ENCODE measurements at regions not wholly inside any gene's neighbourhood (a gene's known extent, or its start where the extent isn't known, plus 50 kb on each side); places are given as distances from the start of the nearest gene placed in this dataset.
"Not testable (repeated sequence)": the region's sequence is repeated elsewhere in the genome, so short reads cannot be mapped to it uniquely, and the experiment has no call there.

DNA sequence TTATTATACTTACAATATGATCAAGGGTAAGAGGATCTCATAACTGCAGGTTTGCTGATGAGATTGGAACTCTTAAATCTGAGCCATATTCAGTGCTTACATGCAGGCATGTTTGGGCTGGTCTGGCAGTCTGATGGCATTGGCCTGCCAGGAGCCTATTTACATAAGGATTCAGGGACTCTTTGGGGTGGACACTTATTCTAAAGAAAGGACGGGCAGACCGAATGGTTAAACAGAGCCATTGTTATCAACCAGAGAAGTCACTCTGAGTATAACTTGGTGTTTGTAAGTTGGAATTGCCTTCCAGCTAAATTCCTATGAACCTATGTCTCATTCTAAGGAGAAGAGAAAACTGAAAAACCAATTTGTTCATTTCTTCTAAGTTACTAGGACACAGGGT, 932.8 kb downstream of the IGSF11 start:
- no peak for DNase-seq (ENCODE audit: low spot score in 2 of 2)
- Mint-ChIP-seq H3K9me3 (peaks cover 19 to 28% of the 10 kb centered on the region in 2 donors), H3K36me3 (no peaks in the 10 kb centered on the region), H3K27ac (no peak overlapping the region)
- no peak for ATAC-seq

DNA sequence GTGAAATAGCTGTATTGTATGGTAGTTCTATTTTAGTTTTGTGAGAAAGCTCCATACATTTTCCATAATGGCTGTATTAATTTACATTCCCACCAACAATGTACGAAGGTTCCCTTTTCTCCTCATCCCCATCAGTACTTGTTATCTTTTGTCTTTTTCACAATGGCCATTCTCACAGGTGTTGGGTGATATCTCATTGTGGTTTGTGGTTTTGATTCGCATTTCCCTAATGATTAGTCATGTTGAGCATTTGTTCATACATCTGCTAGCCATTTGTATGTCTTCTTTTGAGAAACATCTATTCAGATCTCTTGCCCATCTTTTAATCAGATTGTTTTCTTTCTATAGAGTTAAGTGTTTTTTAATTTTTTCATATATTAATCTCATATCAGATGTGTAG, 931.9 kb downstream of the IGSF11 start:
- H3K9me3 Mint-ChIP-seq: peaks cover 19 to 28% of the 10 kb centered on the region in 2 donors
- H3K36me3 Mint-ChIP-seq: no peaks in the 10 kb centered on the region
- DNase-seq (ENCODE audit: low spot score in 2 of 2): no peak
- ATAC-seq: no peak
- no peak overlapping the region for H3K27ac Mint-ChIP-seq

DNA sequence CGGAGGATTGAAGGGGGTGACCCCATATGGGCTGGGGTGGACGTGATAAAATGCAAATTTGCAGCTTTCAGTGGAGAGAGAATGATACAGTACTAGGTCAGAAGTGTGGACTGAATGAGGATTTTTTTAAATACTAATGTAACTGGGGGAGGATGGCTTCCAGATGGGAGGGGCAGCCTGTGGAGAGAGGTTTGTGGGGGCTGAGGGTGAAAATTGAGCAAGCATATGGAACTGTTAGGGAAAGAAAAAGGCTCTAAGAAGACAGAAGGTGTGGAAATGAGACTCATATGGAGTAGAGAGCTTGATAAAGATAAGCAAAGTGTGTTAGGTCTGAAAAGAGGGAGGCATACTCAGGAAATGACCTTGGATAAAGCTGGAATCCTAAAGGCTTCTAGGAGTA, 926.4 kb downstream of the IGSF11 start:
- Mint-ChIP-seq H3K36me3 (no peaks in the 10 kb centered on the region), H3K9me3 (peaks cover 19 to 23% of the 10 kb centered on the region in 2 donors), H3K27ac (no peak overlapping the region)
- ATAC-seq (no peak), DNase-seq (ENCODE audit: low spot score in 2 of 2) (no peak)

DNA sequence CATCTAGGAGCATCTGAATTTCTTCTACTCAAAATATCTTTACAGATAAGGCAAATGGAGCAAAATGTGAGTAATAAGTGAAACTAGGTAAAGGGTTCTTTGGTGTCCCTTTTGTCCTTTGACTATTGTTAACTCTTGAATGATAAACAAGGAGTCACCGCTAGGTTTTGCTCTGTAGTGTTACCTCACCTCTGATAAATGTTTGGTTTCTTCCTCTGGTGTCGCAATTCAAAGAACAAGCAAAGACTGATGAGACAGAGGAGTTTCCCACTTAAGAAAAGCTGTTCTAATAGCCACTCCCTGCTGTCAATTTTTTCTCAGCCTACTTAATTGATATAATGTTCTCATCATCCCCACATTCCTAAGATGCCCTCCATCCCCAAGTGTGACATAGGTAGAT, 925.9 kb downstream of the IGSF11 start:
- H3K36me3 Mint-ChIP-seq: no peaks in the 10 kb centered on the region
- DNase-seq (ENCODE audit: low spot score in 2 of 2) (no peak), ATAC-seq (no peak)
- H3K9me3 Mint-ChIP-seq: peaks cover 18 to 22% of the 10 kb centered on the region in 2 donors
- no peak overlapping the region for H3K27ac Mint-ChIP-seq

DNA sequence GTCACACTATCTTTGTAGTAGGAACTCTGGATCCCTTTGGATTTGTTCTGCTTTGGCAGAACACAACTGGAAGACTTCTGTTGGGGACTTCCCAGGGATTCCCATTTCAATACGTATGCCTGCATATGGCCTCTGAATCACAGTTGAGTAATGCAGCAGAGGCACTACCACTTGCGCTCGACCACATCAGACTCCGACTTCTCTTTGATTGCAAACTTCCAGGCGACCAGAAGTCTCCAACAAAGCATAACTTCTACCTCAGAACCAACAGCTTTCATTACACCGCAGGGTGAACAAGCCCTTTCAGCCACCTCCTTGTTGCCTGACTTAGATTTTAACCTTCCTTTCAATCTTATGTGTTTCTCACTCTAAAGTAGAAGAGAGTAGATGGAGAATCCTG, 924.4 kb downstream of the IGSF11 start:
- H3K9me3 Mint-ChIP-seq: peaks cover 12 to 18% of the 10 kb centered on the region in 2 donors
- no peaks in the 10 kb centered on the region for H3K36me3 Mint-ChIP-seq
- DNase-seq (ENCODE audit: low spot score in 2 of 2) (no peak), ATAC-seq (no peak)
- no peak overlapping the region for H3K27ac Mint-ChIP-seq

DNA sequence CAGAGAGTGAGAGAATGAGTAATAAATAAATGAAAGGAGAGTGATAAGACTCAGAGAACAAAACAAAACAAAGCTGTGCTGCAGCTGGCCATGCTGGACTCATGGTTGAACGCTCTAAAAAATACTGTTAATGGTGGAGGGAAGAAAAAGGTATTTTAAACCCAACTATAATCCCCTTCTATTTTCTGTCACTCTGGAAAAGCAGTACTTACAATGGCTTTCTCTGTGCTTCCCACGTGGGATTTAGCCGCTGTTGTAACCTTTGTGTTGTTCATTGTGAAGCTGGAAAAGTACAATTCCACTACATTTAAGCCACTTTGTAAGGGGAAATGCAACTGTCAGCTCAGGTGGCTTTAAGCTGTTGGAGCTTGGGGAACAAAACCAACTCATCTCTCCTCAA, 917.7 kb downstream of the IGSF11 start:
- H3K9me3 Mint-ChIP-seq: peaks cover 3 to 9% of the 10 kb centered on the region in 2 donors
- H3K36me3 Mint-ChIP-seq: no peaks in the 10 kb centered on the region
- H3K27ac Mint-ChIP-seq: no peak overlapping the region
- no peak for ATAC-seq
- DNase-seq (ENCODE audit: low spot score in 2 of 2): no peak

DNA sequence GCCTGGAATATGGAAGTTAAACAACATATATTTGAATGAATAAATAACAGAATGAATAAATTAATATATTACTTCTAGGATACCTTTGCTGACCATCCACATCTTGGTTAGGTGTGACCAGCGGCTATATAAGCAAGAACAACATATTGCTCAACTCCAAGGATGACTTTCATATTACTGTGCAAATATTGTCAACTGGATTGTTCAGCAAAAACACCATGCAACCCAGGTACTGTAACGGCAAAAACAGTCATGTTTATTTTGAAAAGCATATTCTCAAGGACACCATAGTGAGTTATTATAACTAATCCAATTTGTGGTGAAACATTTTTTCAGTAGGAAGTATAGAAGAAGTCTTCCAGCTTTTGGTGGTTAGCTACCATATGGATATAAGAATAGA, 907.9 kb downstream of the IGSF11 start:
- Mint-ChIP-seq H3K27ac (no peak overlapping the region), H3K36me3 (no peaks in the 10 kb centered on the region), H3K9me3 (peaks cover 4 to 9% of the 10 kb centered on the region in 2 donors)
- DNase-seq (ENCODE audit: low spot score in 2 of 2) (no peak), ATAC-seq (no peak)

DNA sequence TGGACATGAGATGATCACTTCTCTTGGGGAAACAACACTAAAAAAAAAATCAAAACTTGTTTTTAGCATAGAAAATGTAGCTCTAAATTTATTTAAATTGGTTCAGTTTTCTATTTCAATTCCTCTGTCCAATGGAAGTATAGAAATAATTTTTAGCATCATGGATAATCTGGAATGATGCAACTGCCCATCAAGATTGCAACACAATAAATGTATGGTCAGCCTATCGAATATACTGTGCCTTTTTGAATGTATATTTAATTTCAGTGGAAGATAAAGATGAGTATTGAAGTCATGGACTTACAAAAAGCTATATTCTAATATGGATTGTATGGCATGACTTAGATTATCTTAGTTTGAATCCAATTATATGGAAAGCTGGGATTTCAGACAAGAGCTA, 906.7 kb downstream of the IGSF11 start:
- H3K36me3 Mint-ChIP-seq: no peaks in the 10 kb centered on the region
- H3K27ac Mint-ChIP-seq: no peak overlapping the region
- ATAC-seq: no peak
- peaks cover 4 to 11% of the 10 kb centered on the region in 2 donors for H3K9me3 Mint-ChIP-seq
- no peak for DNase-seq (ENCODE audit: low spot score in 2 of 2)

DNA sequence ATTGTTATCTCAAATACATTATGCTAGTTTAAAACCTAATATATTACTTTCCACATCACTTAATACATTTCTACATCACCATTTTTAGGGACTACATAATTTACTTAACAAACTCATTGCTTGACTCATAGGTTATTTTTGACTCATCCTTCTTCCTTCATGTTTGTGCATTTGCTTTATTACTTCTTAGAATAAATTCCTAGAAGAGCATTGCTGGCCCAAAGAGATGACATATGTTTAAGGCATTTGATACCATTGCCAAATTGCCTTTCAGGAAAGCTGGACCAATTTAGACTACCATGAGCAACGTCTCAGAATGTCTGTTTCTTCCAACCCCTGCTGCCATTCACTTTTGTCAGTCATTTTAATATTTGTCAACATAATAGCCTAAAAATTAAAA, 905.8 kb downstream of the IGSF11 start:
- ATAC-seq (no peak), DNase-seq (ENCODE audit: low spot score in 2 of 2) (no peak)
- Mint-ChIP-seq H3K9me3 (peaks cover 4 to 13% of the 10 kb centered on the region in 2 donors), H3K36me3 (no peaks in the 10 kb centered on the region), H3K27ac (no peak overlapping the region)

DNA sequence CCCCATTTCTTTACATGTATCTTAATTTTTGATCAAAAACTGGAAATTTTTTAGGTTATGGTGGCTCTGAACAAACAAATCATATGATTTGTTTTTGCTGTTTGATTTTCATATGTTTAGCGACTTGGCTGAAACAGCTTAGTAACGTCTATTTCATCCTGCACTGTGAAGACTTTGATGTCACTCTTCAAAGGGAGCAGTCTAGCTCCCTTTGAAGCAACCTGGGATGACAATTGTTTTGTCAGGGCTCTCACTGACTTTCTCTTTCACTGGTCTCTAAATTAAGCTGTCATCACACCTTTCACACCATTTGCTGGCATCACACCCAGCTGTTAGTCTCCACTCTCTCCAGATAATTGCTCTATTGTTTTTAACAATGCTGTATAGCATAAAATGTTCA, 896.9 kb downstream of the IGSF11 start:
- DNase-seq (ENCODE audit: low spot score in 2 of 2) (no peak), ATAC-seq (no peak)
- no peak overlapping the region for H3K27ac Mint-ChIP-seq
- H3K9me3 Mint-ChIP-seq: peaks cover 33 to 44% of the 10 kb centered on the region in 2 donors
- H3K36me3 Mint-ChIP-seq: peaks cover 0 to 6% of the 10 kb centered on the region in 2 donors

DNA sequence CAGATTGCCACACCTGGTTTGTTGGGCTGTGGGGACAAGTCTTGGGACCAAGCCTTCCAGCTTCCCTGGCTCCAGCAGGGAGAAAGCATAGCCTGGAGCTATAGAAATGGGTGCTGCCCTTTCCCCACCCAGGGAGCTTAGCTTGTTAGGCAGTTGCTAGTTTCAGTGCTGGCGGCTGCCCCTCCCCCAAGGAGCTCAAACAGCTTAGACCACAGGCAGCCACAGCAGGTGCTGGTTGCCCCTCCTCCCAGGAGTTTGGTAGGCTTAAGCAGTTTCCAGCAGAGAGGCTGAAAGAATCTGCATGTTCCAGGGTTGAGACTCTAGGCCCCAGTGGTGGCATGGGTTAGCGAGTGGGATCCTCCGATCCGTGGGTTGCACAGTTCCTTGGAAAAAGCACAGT, 889.7 kb downstream of the IGSF11 start:
- Mint-ChIP-seq H3K36me3 (peaks cover 0 to 7% of the 10 kb centered on the region in 2 donors), H3K27ac (no peak overlapping the region), H3K9me3 (peaks cover 23 to 40% of the 10 kb centered on the region in 2 donors)
- DNase-seq (ENCODE audit: low spot score in 2 of 2) (no peak), ATAC-seq (no peak)

DNA sequence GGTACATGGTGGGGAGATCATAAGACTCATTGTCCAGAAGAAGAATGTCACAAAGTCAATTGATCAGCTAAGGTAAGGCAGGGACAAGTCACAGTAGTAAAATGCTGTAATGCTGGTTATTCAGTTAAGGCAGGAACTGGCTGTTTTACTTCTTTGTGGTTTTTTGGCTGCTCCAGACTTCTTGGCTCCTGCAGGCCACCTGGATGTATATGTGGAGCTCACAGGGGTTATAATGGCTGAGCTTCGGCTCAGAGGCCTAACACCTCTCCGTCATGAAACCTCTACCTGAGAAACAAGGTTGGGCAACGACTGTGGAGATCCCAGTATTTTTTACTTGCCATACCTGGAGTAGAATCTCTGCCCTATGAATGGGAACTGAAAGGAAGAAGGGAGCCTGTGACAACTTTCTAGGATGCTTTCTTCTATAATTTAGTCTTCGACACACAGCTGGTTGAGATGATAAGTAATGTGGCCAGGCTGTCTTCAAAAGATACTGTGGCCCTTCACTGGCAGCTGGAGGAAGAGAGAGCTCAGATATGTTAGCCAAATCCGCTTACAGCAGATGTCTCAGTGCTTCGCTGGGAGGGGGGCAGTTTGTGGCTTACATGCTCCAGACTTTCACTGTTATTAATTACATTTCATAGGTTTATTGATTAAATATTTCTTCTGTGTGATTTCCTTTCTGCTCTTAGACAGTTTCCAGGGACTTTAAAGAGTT, 887.8 kb downstream of the IGSF11 start:
- peaks cover 26 to 34% of the 10 kb centered on the region in 2 donors for H3K9me3 Mint-ChIP-seq
- DNase-seq (ENCODE audit: low spot score in 2 of 2): no peak
- peaks cover 0 to 6% of the 10 kb centered on the region in 2 donors for H3K36me3 Mint-ChIP-seq
- ATAC-seq: no peak
- H3K27ac Mint-ChIP-seq: no peak overlapping the region

DNA sequence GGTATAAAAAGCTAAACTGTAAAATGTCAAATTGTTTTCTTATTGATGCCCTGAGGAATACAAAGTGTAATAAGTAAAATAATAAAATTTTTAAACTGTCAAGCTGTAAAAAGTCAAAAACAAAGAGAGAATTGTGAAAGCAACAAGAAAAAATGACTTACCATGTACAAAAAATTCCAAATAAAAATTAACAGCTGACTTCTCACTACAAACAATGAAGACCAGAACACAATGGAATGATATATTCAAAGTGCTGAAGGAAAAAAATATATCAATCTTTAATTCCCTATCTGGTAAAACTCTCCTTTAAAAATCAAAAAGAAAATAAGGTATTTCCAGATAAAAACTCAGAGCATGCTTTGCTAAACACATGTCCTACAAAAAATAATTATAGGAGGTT, 883.5 kb downstream of the IGSF11 start:
- H3K27ac Mint-ChIP-seq: no peak overlapping the region
- DNase-seq (ENCODE audit: low spot score in 2 of 2): no peak
- H3K9me3 Mint-ChIP-seq: peaks cover 13 to 20% of the 10 kb centered on the region in 2 donors
- ATAC-seq: no peak
- no peaks in the 10 kb centered on the region for H3K36me3 Mint-ChIP-seq

DNA sequence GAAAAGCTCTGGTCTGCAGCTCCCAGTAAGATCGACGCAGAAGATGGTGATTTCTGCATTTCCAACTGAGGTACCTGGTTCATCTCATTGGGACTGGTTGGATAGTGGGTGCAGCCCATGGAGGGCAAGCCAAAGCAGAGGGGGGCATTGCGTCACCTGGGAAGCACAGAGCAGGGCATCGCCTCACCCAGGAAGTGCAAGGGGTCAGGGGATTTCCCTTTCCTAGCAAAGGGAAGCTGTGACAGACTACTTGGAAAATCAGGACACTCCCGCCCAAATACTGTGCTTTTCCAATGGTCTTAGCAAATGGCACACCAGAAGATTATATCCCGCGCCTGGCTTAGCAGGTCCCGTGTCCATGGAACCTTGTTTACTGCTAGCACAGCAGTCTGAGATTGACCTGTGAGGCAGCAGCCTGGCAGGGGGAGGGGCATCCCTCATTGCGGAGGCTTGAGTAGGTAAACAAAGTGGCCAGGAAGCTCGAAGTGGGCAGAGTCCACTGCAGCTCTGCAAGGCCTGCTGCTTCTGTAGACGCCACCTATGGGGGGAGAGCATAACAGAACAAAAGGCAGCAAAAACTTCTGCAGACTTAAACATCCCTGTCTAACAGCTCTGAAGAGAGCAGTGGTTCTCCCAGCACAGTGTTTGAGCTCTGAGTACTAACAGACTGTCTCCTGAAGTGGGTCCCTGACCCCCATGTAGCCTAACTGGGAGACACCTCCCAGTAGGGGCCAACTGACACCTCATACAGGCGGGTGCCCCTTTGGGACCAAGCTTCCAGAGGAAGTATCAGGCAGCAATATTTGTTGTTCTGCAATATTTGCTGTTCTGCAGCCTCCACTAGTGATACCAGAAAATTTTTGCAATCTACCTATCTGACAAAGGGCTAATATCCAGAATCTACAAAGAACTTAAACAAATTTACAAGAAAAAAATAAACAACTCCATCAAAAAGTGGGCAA, 871.7 kb downstream of the IGSF11 start:
- not testable (repeated sequence) for DNase-seq (ENCODE audit: low spot score in 2 of 2); ATAC-seq; H3K36me3 Mint-ChIP-seq; H3K27ac Mint-ChIP-seq
- H3K9me3 Mint-ChIP-seq: peaks cover 15 to 18% of the 10 kb centered on the region in 2 donors

DNA sequence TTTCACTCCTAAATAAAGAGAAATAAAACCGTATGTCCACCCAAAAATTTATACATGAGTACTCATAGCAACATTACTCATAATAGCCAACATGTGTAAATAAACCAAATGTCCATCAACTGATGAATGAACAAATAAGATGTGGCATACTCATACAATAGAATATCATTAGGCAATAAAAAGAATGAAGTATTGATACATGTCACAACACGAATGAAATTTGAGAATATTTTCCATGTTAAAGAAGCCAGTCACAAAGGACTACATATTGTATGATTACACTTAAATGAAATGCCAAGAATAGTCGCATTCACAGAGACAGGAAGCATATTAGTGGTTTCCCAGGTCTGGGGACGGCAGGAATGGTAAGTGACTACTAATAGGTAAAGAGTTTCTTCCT, 869.2 kb downstream of the IGSF11 start:
- no peak for ATAC-seq
- Mint-ChIP-seq H3K9me3 (peaks cover 11 to 13% of the 10 kb centered on the region in 2 donors), H3K36me3 (no peaks in the 10 kb centered on the region), H3K27ac (no peak overlapping the region)
- no peak for DNase-seq (ENCODE audit: low spot score in 2 of 2)

DNA sequence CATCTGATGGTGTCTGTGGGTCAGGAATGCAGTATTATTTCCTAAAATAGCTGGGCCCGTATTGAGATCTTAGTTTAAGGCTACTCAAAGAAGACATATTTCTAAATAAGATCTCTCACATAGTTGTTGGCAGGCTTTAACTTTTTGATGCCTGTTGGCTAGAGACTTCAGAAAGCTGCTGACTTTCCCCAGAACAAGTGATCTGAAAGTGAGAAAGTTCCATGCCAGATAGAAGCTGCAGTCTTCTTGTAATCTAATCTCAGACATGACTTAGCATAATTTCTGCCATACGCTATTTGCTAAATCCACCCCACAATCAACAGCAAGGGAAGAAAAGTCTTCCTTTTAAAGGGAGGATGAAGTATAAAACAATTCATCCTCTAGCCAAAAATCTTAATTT, 867.1 kb downstream of the IGSF11 start:
- Mint-ChIP-seq H3K36me3 (peaks cover 0 to 5% of the 10 kb centered on the region in 2 donors), H3K9me3 (peaks cover 7 to 18% of the 10 kb centered on the region in 2 donors), H3K27ac (no peak overlapping the region)
- DNase-seq (ENCODE audit: low spot score in 2 of 2): no peak
- no peak for ATAC-seq

DNA sequence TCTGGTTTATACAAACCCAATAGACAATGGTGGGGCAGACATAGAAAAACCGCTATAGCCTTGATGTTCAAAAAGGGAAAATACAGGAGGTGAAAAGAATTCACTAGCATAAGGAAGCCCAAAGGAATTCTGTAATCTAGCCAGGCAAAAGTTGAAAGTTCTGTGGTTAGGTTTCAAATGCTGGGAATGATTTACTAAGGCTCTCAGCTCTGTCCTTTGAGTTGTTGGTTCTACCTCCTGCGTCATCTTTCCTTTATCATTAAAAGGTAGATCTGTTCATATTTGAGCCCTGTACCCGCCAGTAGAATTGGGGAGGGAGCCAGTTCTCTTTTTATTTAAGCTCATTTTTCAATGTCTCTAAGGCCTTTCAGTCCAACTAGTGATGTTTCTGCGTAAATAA, 866.5 kb downstream of the IGSF11 start:
- Mint-ChIP-seq H3K9me3 (peaks cover 7 to 17% of the 10 kb centered on the region in 2 donors), H3K36me3 (peaks cover 0 to 5% of the 10 kb centered on the region in 2 donors)
- ATAC-seq: no peak

More for the DNA sequence above, 866.5 kb downstream of the IGSF11 start:
- DNase-seq (ENCODE audit: low spot score in 2 of 2): no peak
- no peak overlapping the region for H3K27ac Mint-ChIP-seq

Data from activated naive CD4-positive, alpha-beta T cell treated with anti-CD3 and anti-CD28 coated beads, Interleukin-2, amount 50 U/mL, for 72 hours (primary cell).